Stimulated activated naive CD4-positive, alpha-beta T cell treated with Interleukin-2 at 50 U/mL for 16 hours (primary cell): ENCODE measurements at regions not wholly inside any gene's neighbourhood (a gene's known extent, or its start where the extent isn't known, plus 50 kb on each side); places are given as distances from the start of the nearest gene placed in this dataset.

Experiments used
- DNase-seq: peaks from one replicate; lab custom pipeline; 2025; lab: John Stamatoyannopoulos, UW

DNA sequence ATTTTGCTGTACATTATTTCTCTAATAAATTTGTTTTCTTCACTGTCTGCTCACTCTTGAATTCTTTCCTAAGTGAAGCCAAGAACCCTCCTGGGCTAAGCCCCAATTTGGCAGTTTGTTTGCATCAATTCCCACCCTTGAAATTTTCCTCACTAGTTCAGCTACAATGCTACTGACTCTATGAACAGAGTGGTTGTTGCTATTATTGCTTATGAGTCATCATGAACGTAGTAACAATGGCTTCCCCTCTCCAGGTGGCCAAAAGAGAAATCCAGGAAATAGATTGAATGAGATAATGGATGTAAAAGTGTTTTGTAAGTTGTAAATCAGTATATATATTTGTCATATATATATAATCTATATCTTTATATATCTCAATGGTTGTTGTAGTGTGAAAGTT, 193.0 kb downstream of the URB2 start:
- no peak for DNase-seq

- DNase-seq, result no peak
Measured at GRCh38 chr1:229822026-229822425, 196.0 kb downstream of the URB2 start.

GRCh38 chr1:229825042-229825441, 199.0 kb downstream of the URB2 start:
- DNase-seq, result no peak

DNA sequence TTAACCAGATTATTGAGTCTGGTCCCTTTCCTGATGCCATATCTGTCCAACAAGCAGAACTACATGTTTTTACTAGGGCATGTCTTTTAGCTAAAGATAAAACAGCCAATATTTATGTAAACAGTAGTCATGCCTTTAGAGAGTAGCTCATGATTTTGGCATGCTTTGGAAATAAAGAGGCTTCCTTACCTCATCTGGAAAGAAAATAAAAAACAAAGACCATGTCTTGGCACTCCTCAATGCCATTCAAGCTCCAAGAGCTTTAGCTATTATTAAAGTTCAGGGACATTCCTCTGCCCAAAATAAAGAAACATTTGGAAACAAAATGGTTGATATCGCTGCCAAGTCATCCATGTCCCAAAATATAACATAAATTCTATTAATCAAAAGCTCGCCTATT, 202.4 kb downstream of the URB2 start:
- DNase-seq, result no peak

DNA sequence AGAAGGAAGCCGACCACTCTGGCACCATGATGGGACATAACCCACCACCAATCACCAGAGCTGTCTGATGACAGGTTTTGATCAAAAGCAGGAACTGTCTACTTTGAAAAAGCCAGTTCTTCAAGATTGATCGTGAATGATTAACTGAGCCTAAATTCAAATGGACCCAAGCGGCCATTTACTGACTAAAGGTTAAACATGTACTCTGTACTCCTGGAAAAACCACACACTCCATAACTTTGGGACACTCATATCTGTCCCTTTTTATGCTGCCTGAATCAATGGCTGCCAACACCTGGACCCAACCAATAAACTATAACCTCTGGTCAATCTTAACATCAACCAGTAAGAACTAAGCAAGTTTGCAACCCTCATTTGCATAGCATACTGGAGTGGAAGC, 206.6 kb downstream of the URB2 start:
- DNase-seq, result no peak

DNA sequence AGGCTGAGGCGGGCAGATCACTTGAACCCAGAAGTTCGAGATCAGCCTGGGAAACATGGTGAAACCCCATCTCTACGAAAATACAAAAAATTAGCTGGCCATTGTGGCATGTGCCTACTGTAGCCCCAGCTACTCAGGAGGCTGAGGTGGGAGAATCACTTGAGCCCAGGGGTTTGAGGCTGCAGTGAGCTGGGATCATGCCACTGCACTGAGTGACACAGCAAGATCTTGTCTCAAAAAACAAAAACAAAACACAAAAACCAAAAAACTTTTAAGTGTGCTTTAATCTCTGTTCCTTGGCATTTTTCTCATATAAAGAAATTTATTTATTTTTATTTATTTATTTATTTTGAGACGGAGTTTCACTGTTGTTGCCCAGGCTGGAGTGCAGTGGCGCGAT, 208.2 kb downstream of the URB2 start:
- DNase-seq, result no peak

GRCh38 chr1:229835226-229835625, 209.2 kb downstream of the URB2 start:
- no peak for DNase-seq

DNA sequence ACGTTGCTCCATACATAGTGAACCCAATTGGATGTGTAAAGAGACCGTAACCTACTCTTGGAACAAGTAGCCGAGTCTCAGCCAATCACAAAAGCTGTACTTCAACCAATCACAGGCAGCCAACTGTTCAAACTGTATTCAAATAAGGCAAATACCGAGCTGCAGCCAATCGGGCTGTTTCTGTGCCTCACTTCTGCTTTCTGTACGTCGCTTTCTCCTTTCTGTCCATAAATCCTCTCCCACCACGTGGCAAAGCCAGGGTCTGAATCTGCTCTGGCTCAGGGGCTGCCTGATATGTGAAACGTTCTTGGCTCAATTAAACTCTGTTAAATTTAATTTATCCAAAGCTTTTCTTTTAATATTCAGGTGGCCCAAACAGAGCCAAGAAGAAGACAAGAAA, 210.3 kb downstream of the URB2 start:
- no peak for DNase-seq

DNA sequence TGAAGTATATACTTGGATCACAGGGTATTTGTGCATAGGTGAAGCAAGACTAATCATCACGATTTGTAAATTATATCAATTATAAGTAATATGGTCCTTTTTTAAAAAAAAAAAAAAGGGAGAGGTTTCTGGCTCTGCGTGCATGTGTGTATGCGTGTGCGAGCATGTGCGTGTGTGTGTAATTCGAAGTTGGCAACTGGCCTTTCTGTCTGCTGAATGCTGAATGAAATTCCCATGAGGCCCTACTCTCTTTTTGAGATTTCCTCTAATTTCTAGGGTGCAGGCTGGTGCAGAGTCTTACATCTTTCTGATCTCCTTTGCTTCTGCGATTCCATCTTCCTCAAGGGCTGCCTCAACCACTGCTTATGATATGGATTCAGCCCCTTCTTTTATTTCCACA, 212.2 kb downstream of the URB2 start:
- DNase-seq, result no peak

DNA sequence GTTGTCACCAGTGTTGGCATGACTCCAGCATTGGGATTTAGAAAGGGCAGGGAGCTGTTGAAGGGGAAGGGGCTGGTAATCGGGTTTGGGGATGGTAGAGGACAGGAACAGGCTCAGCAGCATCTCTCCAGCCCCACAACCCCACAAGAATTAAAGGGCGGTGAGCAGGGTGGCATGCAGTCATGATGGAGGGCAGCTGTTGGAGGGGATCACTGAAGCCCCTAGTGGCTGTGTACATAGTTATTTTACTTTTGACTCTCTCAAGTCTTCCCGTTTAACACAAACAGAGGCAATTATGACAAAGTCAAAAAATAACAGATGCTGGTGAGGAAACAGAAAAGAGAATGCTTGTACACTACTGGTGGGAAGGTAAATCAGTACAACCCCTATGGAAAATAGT, 213.8 kb downstream of the URB2 start:
- no peak for DNase-seq

DNA sequence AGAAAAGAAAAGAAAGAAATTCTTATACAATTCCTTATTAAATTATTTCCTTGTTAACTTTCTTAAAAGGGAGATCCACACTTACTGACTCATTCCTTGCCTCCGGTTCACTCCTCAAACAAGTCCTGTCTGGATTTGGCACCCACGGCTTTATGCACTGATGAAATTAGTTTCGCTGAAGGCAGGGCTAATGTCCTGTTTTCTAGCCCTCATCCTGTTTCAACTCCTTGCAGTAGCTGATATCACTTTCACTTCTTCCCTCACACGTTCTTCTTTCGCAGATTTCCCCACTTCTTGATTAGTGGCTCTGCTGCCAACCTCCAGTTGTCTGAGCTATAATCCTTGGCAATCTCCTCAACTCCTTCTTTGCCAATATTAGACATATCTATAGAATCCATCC, 215.2 kb downstream of the URB2 start:
- no peak for DNase-seq

GRCh38 chr1:229842302-229843255, 216.5 kb downstream of the URB2 start:
- DNase-seq, result no peak

DNA sequence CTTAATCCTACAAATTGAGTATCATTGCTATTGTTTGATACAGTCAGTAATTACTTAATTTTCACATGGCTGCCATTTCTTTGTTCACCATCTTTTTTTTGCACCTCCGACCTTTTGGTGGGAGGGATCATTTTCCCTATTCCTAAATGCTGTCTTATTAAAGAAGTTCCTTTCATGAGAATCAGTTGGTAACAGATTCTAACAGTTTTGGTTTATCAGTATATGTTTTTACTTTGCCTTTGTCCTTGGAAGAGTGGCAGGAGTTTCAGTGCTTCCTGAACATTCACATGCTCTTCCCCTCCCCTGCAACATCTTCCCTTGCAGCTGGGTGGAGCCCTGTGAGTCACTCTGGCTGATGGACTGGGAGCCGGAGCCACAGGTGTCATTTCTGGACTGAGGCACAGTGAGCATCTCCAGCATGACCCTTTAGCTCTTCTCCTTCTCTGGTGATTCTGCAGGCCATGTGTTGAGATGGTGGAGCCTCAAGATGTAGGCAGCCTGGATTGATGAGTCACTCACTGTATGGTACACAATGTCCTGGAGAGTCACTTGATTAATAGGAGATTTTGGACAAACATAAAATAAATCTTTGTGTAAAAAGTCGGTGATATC, 217.7 kb downstream of the URB2 start:
- no peak for DNase-seq

DNA sequence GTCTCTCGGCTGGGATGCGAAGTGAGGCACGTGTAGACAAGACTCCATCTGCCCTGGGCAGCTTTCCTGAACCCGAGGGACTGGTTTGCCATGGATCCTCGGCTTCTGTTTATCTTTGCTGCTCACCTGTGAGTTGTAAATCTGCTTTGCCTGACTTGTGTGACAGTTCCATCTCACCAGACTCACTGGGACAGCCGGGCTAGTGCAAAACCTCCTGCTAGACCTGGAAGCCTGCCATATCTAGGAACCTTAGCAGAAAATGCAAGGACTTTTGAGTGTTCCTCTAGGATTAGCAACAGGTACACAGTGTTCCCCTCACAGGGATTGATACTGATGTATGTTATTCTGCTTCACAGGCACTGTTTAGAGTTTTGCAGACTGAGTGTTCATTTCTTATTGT, 218.6 kb downstream of the URB2 start:
- no peak for DNase-seq

DNA sequence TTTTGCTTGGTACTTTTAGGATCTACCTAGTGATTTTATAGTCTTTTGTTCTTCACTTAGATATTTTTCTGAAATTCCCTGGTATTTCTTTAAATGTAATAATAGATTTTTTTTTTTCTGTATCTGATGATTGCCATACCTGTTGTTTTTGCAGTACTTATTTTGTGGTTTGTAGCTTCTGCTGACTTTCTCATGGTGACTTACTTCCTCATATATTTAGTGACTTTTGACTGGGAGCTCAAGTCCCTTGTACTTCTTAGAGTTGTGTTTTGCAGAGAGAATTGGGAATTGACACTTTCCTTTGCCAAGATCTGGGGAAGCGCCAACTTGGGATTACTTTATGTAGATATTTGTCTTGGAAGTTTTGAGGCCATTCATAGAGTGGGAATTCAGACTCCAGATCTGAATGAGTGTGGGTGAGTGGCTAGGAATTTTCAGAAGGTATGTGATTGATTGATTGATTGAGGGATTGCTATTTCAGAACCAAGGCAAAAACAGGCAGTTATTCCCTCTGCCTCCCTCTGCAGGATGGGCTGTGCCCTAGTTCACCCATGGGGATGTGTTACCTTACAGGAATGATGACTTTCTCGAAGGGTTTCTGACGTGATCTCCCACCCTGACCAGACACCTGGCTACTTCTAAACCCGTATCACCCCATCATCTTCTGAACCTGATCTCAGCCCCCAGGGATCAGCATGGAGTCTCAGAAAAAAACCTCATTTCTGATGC, 219.5 kb downstream of the URB2 start:
- no peak for DNase-seq

- DNase-seq, result no peak
Measured at GRCh38 chr1:229846351-229846750, 220.3 kb downstream of the URB2 start.

- DNase-seq, result no peak
Measured at GRCh38 chr1:229848752-229849677, 218.0 kb upstream of the GALNT2 start.

DNA sequence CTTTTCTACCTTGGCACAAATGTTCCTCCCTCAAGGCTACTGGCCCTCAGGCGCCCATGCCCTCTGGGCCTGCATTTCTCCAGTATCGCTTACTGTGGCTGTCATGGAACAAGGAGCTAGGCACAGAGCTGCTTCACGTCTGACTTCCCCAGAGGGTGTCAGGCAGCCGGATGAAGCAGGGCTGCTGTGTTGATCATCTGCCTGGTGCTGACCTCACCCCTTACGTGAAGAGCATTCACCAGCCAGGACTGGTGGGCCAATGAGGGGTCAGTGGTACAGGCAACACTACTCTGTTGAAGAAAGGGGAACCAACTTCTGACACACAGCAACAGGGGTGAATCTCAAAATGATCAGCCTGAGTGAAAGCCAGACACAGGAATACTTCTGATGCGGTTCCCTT, 215.5 kb upstream of the GALNT2 start:
- no peak for DNase-seq

DNA sequence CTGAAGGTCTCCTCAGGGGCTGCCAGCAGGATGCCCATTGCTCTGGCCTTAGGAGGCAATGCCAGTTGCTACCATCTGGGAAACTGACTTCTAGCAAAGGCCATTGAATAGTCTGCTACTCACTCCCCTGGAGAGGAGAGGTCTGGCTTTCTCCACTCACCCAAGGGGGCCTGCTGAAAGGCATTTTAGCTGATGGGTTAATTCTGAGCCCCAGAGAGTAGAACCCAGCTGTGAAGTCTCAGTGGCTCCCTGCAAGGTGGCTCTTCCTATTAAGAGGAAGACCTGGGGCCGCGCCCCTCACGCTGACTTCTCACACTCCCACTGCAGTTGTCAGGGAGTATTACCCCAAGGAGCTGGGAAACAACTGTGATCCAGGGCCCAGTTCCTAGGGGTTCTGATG, 213.3 kb upstream of the GALNT2 start:
- DNase-seq, result no peak

- DNase-seq, result no peak
Measured at GRCh38 chr1:229854620-229855019, 212.4 kb upstream of the GALNT2 start.

DNA sequence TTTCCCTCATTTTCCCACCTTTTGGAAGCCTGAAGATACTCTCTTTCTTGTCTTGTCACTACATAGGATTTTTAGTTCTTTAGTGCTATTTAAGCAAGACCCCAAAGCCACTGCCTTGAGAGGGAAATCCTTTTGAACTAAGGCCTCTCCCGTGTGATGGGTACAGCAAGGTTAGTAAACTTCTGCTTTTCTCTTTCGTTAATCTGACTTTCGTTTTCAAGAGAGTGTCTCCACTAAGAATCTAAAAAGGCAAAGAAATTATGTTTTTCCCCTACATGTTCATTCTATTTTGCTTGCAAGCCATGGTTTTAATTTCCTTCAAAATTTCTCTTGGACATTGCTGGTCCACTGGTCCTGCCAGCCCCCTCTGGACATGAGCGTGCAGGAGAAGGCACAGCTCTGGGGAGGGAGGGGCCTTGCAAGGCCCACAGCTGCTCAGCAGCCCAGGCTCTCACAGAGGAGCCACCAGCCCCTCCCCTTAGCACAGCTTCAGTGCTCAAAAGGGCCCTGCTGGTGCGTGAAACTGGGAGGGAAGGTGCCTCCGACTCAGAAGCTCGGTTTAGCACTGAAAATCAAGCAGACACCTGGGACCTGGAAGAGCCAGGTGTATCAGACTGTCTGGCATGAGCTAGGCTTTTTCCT, 210.9 kb upstream of the GALNT2 start:
- DNase-seq, result no peak
